ENCODE measurements at regions not wholly inside any gene's neighbourhood (a gene's known extent, or its start where the extent isn't known, plus 50 kb on each side); places are given as distances from the start of the nearest gene placed in this dataset.

DNA sequence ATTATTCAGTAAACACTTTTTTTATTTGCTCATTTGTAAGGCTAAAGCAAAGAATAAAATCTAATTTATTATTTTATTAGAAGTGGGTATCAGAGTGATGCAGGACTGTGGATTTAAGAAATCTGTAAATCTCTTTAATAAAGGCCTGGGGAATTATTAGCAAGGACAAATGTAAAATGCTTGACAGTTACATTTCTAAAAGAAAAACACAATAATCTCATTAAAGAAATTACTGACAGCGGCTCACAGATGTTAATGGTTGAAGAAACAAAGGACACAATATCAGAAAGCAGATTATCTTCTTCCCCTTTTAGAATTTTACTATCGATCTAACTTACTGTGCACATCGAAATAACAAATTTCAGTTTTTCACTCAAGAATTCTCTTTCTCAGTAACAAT lies 262.1 kb upstream of the MEIS2 start:
- DNase-seq (ENCODE audit: low spot score): no peak
- TF ChIP-seq, protein P1, sequence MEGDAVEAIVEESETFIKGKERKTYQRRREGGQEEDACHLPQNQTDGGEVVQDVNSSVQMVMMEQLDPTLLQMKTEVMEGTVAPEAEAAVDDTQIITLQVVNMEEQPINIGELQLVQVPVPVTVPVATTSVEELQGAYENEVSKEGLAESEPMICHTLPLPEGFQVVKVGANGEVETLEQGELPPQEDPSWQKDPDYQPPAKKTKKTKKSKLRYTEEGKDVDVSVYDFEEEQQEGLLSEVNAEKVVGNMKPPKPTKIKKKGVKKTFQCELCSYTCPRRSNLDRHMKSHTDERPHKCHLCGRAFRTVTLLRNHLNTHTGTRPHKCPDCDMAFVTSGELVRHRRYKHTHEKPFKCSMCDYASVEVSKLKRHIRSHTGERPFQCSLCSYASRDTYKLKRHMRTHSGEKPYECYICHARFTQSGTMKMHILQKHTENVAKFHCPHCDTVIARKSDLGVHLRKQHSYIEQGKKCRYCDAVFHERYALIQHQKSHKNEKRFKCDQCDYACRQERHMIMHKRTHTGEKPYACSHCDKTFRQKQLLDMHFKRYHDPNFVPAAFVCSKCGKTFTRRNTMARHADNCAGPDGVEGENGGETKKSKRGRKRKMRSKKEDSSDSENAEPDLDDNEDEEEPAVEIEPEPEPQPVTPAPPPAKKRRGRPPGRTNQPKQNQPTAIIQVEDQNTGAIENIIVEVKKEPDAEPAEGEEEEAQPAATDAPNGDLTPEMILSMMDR (IDR thresholded peaks at IDR 0.05; ENCODE audit: extremely low read depth, missing control alignments): no peak

DNA sequence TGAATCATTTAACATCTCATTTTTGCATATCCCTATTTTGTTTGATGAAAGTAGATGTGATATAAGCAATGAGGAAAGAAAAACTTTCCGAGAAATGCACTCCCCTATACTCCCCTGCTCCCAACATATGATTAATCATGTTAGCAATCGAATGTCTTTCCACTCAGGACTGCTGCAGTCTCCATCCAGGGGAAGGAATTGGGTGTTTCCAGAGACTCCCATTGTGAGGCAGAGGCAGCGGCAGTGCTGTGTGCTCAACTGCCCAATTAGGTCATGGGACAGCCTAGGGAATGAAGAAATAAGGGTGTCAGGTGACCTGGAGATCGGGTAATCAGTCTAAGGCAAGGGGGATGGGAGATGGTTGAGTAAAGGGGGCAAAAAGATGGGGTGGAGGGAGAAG lies 268.6 kb upstream of the MEIS2 start:
- no peak for DNase-seq (ENCODE audit: low spot score)

DNA sequence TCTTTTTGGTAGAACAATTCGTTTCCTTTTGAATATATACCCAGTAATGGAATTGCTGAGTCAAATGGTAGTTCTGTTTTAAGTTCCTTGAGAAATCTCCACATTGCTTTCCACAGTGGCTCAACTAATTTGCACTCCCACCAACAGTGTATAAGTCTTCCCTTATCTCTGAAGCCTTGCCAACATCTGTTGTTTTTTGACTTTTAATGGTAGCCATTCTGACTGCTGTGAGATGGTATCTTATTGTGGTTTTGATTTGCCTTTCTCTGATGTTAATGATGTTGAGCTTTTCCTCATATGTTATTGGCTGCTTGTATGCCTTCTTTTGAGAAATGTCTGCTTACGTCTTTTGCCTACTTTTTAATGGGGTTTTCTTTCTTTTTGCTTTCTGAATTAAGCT lies 270.6 kb upstream of the MEIS2 start:
- no peak for DNase-seq (ENCODE audit: low spot score)
- TF ChIP-seq, protein P1 (IDR thresholded peaks at IDR 0.05; ENCODE audit: extremely low read depth, missing control alignments): no peak

More for the DNA sequence above, 268.6 kb upstream of the MEIS2 start:
- TF ChIP-seq, protein P1 (IDR thresholded peaks at IDR 0.05; ENCODE audit: extremely low read depth, missing control alignments): no peak

DNA sequence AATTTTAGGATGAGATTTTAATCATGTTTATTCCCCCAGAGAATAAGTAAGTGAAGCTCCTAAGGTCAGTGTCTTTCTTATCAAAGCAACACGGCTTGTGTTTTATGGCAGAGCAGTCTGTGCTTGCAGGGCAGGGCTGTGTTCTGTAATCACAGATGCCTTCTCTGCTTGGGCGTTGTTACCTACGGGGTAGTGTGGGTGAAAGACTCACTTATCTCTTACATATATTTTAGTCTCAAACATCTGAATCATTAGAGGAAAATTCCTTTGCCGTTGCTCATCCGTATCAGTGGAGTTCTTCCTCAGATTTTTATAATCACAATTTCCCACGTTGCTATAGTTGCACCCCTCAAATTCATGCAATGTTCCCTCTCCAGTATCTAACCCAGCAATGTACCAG lies 271.7 kb upstream of the MEIS2 start:
- DNase-seq (ENCODE audit: low spot score): no peak
- TF ChIP-seq, protein P1 (IDR thresholded peaks at IDR 0.05; ENCODE audit: extremely low read depth, missing control alignments): no peak

DNA sequence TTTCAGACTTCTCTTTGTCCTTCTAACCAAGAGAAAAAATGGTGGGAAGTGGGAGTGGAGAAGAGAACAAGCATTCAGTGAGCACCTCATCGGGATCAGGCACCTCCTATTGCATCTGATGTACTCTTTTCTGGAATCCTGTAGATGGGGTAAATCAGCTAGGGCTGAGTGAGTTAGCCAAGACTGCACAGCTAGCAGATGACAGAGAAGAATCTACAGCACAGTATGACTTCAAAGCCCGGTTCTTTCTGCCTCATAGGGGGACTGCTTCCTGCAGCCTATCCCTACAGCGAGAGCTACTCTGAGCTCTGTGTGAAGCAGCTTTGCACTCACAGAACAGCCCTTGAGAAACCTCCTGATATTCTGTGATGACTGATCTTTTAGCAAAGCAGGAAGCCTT lies 275.2 kb upstream of the MEIS2 start:
- DNase-seq (ENCODE audit: low spot score): no peak
- TF ChIP-seq, protein P1 (IDR thresholded peaks at IDR 0.05; ENCODE audit: extremely low read depth, missing control alignments): no peak

DNA sequence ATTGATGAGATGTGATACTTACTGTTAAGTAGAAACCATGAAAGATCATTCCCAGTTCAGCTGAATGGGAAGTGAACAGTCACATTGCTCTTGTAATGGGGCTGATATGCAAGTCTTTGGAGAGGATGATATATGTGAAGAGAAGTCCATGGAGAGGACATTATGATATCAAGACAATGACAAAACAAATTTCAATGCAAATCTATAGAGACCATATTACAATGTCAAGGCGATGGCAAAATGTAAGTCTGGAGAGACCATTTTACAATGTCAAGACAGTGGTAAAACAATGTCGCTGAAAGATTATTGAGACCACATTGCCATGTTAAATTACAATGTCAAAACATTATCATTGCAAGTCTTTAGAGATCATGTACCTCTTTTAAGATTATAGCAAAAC lies 277.1 kb upstream of the MEIS2 start:
- no peak for DNase-seq (ENCODE audit: low spot score)
- TF ChIP-seq, protein P1 (IDR thresholded peaks at IDR 0.05; ENCODE audit: extremely low read depth, missing control alignments): no peak

DNA sequence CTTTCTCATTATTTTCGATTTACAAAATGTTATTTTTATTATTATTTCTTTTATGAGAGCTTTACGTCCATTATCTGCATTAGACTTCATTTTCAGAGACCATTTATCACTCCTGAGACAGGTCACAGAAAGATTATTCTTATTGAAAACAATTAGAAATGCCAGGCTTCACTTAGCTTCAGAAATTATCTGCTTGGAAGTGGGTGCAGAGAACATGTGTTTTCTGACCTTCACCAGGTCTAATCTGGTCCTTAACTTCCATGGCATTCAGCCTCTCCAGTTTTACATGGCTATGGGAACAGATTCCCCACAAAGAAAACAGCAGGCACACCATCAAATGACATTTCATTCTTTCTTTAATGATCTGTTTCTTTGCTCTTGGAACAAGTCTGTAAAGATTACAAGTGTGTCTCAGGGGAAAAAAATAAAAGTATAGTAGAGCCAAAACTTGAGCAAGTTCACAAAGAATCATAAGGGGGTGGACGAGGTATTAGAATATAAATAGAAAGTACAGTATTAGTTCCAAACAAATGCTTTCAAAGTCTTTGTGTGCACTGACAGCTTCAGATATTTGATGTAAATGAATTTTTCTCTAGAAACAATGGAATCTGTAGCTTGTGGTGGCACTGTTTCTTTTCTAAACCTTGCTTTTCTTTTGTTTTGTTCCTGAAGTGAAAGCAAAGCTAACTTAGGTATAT lies 294.2 kb upstream of the MEIS2 start:
- no peak for DNase-seq (ENCODE audit: low spot score)
- TF ChIP-seq, protein P1 (IDR thresholded peaks at IDR 0.05; ENCODE audit: extremely low read depth, missing control alignments): no peak
